ENCODE measurements at regions not wholly inside any gene's neighbourhood (a gene's known extent, or its start where the extent isn't known, plus 50 kb on each side); places are given as distances from the start of the nearest gene placed in this dataset.

- TF ChIP-seq ELF1 (IDR thresholded peaks at IDR 0.05): no peak
- no peak for TF ChIP-seq YY1 (IDR thresholded peaks at IDR 0.05; ENCODE audit: low read depth)
- TF ChIP-seq CTCF (IDR thresholded peaks at IDR 0.05): no peak
- no peak for TF ChIP-seq POLR2AphosphoS5 (IDR thresholded peaks at IDR 0.05; ENCODE audit: low read depth, low read length)
- no peak for TF ChIP-seq MXI1 (IDR thresholded peaks at IDR 0.05; ENCODE audit: low read depth, low read length)
- no peak for TF ChIP-seq RAD21 (IDR thresholded peaks at IDR 0.05; ENCODE audit: low read length)
- TF ChIP-seq CHD2 (IDR thresholded peaks at IDR 0.05; ENCODE audit: low read length, partially characterized antibody): no peak
- no peak for TF ChIP-seq JUND (IDR thresholded peaks at IDR 0.05)
- no peak for TF ChIP-seq IRF3 (IDR thresholded peaks at IDR 0.05; ENCODE audit: low read depth, low read length)
These were observed 1023.7 kb downstream of the FSCB start for GRCh38 chr14:43483415-43483814.

All from SK-N-SH (cell line).